ENCODE measurements at regions not wholly inside any gene's neighbourhood (a gene's known extent, or its start where the extent isn't known, plus 50 kb on each side); places are given as distances from the start of the nearest gene placed in this dataset.

- no peaks in the 10 kb centered on the region for H4K20me1 ChIP-seq (replicated peaks in 1 of 2; ENCODE audit: control insufficient read depth in 1 of 2, insufficient read depth in 2 of 2, low read length in 2 of 2)
- no peak overlapping the region for H3K4me2 ChIP-seq (ENCODE audit: insufficient read depth in 1 of 2, low read depth in 2 of 2, low read length in 2 of 2)
- no peaks in the 10 kb centered on the region for H3K79me1 ChIP-seq (ENCODE audit: low read depth, low read length)
- H2BK15ac ChIP-seq (ENCODE audit: low read length): no peak overlapping the region
- no peak overlapping the region for H3K4ac ChIP-seq (replicated peaks; ENCODE audit: insufficient read length, low read depth, low read length)
- H3K23me2 ChIP-seq (ENCODE audit: low read depth, low read length): no peaks in the 10 kb centered on the region
- no peak overlapping the region for H2BK20ac ChIP-seq (ENCODE audit: low read length)
- no peak overlapping the region for H3K9ac ChIP-seq (replicated peaks in 1 of 4; ENCODE audit: extremely low read depth in 1 of 4, low read depth in 3 of 4, low read length in 3 of 4)
- H3K9me3 ChIP-seq (ENCODE audit: insufficient read depth in 2 of 2, low read depth in 1 of 2, low read length in 1 of 2): no peaks in the 10 kb centered on the region
- H3K27ac ChIP-seq (ENCODE audit: low read depth, low read length): no peak overlapping the region
- no peak overlapping the region for H2BK12ac ChIP-seq (ENCODE audit: low read depth, low read length)
- POLR2A ChIA-PET (ENCODE audit: partially characterized antibody): no interaction called here
- H3K4me3 ChIP-seq (ENCODE audit: extremely low read depth in 1 of 4, insufficient read depth in 2 of 4, low read depth in 3 of 4, low read length in 4 of 4): no peak overlapping the region
- no peak overlapping the region for H4K91ac ChIP-seq (replicated peaks; ENCODE audit: insufficient read length, low read length)
- no peak overlapping the region for H3K14ac ChIP-seq (ENCODE audit: insufficient read length)
- TF ChIP-seq EZH2 (IDR thresholded peaks at IDR 0.05; ENCODE audit: low read depth, low read length, severe bottlenecking) (no peak), SIRT6 (IDR thresholded peaks at IDR 0.05; ENCODE audit: low read length) (no peak), KDM1A (IDR thresholded peaks at IDR 0.05; ENCODE audit: borderline replicate concordance, low read length) (no peak), SP4 (IDR thresholded peaks at IDR 0.05; ENCODE audit: low read length) (no peak), TCF12 (IDR thresholded peaks at IDR 0.05; ENCODE audit: low read depth, low read length) (no peak), TAF7 (optimal IDR thresholded peaks at IDR 0.05; ENCODE audit: borderline replicate concordance, low read depth, low read length) (no peak), POLR2A (IDR thresholded peaks at IDR 0.05; ENCODE audit: control extremely low read depth in 1 of 2, low read depth in 2 of 2, low read length in 2 of 2) (no peak), CTBP2 (IDR thresholded peaks at IDR 0.05; ENCODE audit: borderline replicate concordance, insufficient read depth, insufficient read length, low read length) (no peak), YY1 (IDR thresholded peaks at IDR 0.05; ENCODE audit: low read depth, low read length) (no peak), HDAC6 (IDR thresholded peaks at IDR 0.05; ENCODE audit: low read depth, low read length) (no peak), SUZ12 (IDR thresholded peaks at IDR 0.05; ENCODE audit: low read length) (no peak), E2F6 (IDR thresholded peaks at IDR 0.05) (no peak), CREB1 (IDR thresholded peaks at IDR 0.05) (no peak), POLR2AphosphoS5 (IDR thresholded peaks at IDR 0.05; ENCODE audit: low read depth, low read length) (no peak)
- TF ChIP-seq, protein P1, sequence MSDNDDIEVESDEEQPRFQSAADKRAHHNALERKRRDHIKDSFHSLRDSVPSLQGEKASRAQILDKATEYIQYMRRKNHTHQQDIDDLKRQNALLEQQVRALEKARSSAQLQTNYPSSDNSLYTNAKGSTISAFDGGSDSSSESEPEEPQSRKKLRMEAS (IDR thresholded peaks at IDR 0.05): no peak
- no peak overlapping the region for H4K5ac ChIP-seq (ENCODE audit: insufficient read length, low read depth, low read length)
- no peak for FAIRE-seq
- 100% methylated on average over 1 of the region's 1 CpG; no CpG with 5 or more reads in 1 of the 2 experiments for WGBS, 2 experiments (ENCODE audit: extremely low coverage in 1 of 2, insufficient coverage in 1 of 2, insufficient read length in 1 of 2, insufficient replicate concordance in 2 of 2, low coverage in 1 of 2, low lambda C conversion rate in 2 of 2, missing lambda C conversion rate in 1 of 2)
- H2AK5ac ChIP-seq (ENCODE audit: low read depth, low read length): no peak overlapping the region
- no peak overlapping the region for H3K56ac ChIP-seq (replicated peaks; ENCODE audit: insufficient read length, low read depth, low read length)
- no peak overlapping the region for H2AFZ ChIP-seq (ENCODE audit: low read length)
- DNase-seq (ENCODE audit: low read depth in 1 of 2, low spot score in 2 of 2): no peak
- no peaks in the 10 kb centered on the region for H3K79me2 ChIP-seq (ENCODE audit: control insufficient read depth in 1 of 2, insufficient read depth in 2 of 2, low read length in 2 of 2)
- H3K23ac ChIP-seq (ENCODE audit: insufficient read length): no peak overlapping the region
- no peak overlapping the region for H3K18ac ChIP-seq (ENCODE audit: extremely low read depth, low read length)
- H3K4me1 ChIP-seq (replicated peaks in 1 of 4; ENCODE audit: control insufficient read depth in 3 of 4, insufficient read depth in 4 of 4, low read length in 3 of 4): no peaks in the 10 kb centered on the region
- H3K36me3 ChIP-seq (ENCODE audit: control insufficient read depth in 2 of 4, insufficient read depth in 4 of 4, low read length in 3 of 4): no peaks in the 10 kb centered on the region
- no peak overlapping the region for H2BK5ac ChIP-seq (ENCODE audit: low read depth, low read length)
- H3K27me3 ChIP-seq (replicated peaks in 1 of 4; ENCODE audit: control insufficient read depth in 3 of 4, extremely low read depth in 1 of 4, insufficient read depth in 3 of 4, low read length in 3 of 4): no peaks in the 10 kb centered on the region
- CTCF ChIA-PET (ENCODE audit: partially characterized antibody): interaction anchor here (1.3 kb wide), 1 partner anchor 33 kb away, joined by 3 read pairs; no protein-coding TSS in a partner anchor
- H4K8ac ChIP-seq (ENCODE audit: extremely low read depth, insufficient read depth, low read length): no peak overlapping the region
- no peak overlapping the region for H2BK120ac ChIP-seq (replicated peaks; ENCODE audit: low read depth, low read length)
These were observed 396.7 kb upstream of the DCC start for GRCh38 chr18:51943281-51943680.
